Urothelium cell line (cell line): ENCODE measurements at regions not wholly inside any gene's neighbourhood (a gene's known extent, or its start where the extent isn't known, plus 50 kb on each side); places are given as distances from the start of the nearest gene placed in this dataset.
"Not testable (repeated sequence)": the region's sequence is repeated elsewhere in the genome, so short reads cannot be mapped to it uniquely, and the experiment has no call there.

ENCODE experiments used
- DNase-seq: peaks from one replicate; pipeline ENCODE4 v3.0.0; 2011; ENCODE audit warnings: low spot score, mixed read lengths
- FAIRE-seq: peaks from 2 replicates; lab custom pipeline; 2011; peaks lifted over from hg19 to GRCh38; lab: Jason Lieb, UNC

GRCh38 chr2:231644426-231644825 is 51.8 kb downstream of the TEX44 start:
- DNase-seq (no peak), FAIRE-seq (no peak)

- FAIRE-seq, result no peak
These were observed 53.8 kb downstream of the TEX44 start for GRCh38 chr2:231646476-231646875.

GRCh38 chr2:231648579-231649174 is 56.0 kb downstream of the TEX44 start:
- DNase-seq (peak; percentile 64), FAIRE-seq (no peak)

More at GRCh38 chr2:231646476-231646875, 53.8 kb downstream of the TEX44 start:
- no peak for DNase-seq

- DNase-seq, FAIRE-seq: not testable (repeated sequence)
These were observed 56.8 kb upstream of the PTMA start for GRCh38 chr2:231651561-231651960.

- FAIRE-seq, result no peak
- no peak for DNase-seq
These were observed 52.8 kb upstream of the PTMA start for GRCh38 chr2:231655488-231655887.

- FAIRE-seq, result no peak
- no peak for DNase-seq
These were observed 52.4 kb upstream of the PTMA start for GRCh38 chr2:231655894-231656293.
